CD4-positive, CD25-positive, alpha-beta regulatory T cell (primary cell): ENCODE measurements at regions not wholly inside any gene's neighbourhood (a gene's known extent, or its start where the extent isn't known, plus 50 kb on each side); places are given as distances from the start of the nearest gene placed in this dataset.

Source experiments
- ATAC-seq, 2 donors: fragments of 150-1000 bp; cut with Tn5 transposase; one replicate each; pipeline ENCODE4 v1.10.0; 2021; ENCODE audit warnings: low read depth in 2 of 2, moderate number of reproducible peaks in 2 of 2, moderate library complexity in 1 of 2
- DNase-seq, 3 donors: peaks; one replicate each; pipeline versions ENCODE4 v3.0.0 to v3.0.0-alpha.2; 2012 to 2022; ENCODE audit warnings: mixed read lengths in 1 of 3
- H3K27ac ChIP-seq: one replicate; pipeline ENCODE4 v1.7.0; 2013; ENCODE audit warnings: mild to moderate bottlenecking, low read length; ENCODE audit not compliant: insufficient read depth, poor library complexity, severe bottlenecking
- H3K27me3 ChIP-seq: one replicate; pipeline ENCODE4 v1.7.0; 2013; ENCODE audit warnings: low read length; ENCODE audit not compliant: control insufficient read depth, insufficient read depth
- H3K36me3 ChIP-seq: one replicate; pipeline ENCODE4 v1.7.0; 2013; ENCODE audit warnings: mild to moderate bottlenecking, low read length, moderate library complexity; ENCODE audit not compliant: control insufficient read depth, insufficient read depth
- H3K4me1 ChIP-seq: 2 replicates; pipeline ENCODE4 v1.7.0; 2013; ENCODE audit warnings: mild to moderate bottlenecking, low read length; ENCODE audit not compliant: insufficient read depth, control insufficient read depth, poor library complexity, severe bottlenecking
- H3K4me3 ChIP-seq: one replicate; pipeline ENCODE4 v1.7.0; 2013; ENCODE audit warnings: low read depth, mild to moderate bottlenecking, low read length, moderate library complexity
- H3K9me3 ChIP-seq, 2 experiments: 1 replicate in 1 of 2; 2 replicates in 1 of 2; pipeline ENCODE4 v1.7.0; 2013; ENCODE audit warnings: low read length in 2 of 2, mild to moderate bottlenecking in 1 of 2, moderate library complexity in 1 of 2; ENCODE audit not compliant: control insufficient read depth in 2 of 2
- H3K27ac Mint-ChIP-seq, 3 donors: one replicate each; pipeline ENCODE4 v1.8.0; 2020 to 2022; ENCODE audit warnings: mild to moderate bottlenecking in 3 of 3, mixed read lengths in 3 of 3, moderate library complexity in 2 of 3
- H3K27me3 Mint-ChIP-seq: one replicate; pipeline ENCODE4 v1.8.0; 2022; ENCODE audit warnings: mild to moderate bottlenecking, mixed read lengths
- H3K36me3 Mint-ChIP-seq: one replicate; pipeline ENCODE4 v1.8.0; 2020; ENCODE audit warnings: mixed read lengths
- H3K4me1 Mint-ChIP-seq, 4 donors: one replicate each; pipeline ENCODE4 v1.8.0; 2020 to 2022; ENCODE audit warnings: mixed read lengths in 4 of 4, mild to moderate bottlenecking in 1 of 4
- H3K4me3 Mint-ChIP-seq, 4 donors: one replicate each; pipeline ENCODE4 v1.8.0; 2020 to 2022; ENCODE audit warnings: mild to moderate bottlenecking in 4 of 4, mixed read lengths in 4 of 4, moderate library complexity in 3 of 4
- H3K9me3 Mint-ChIP-seq, 7 donors: one replicate each; pipeline ENCODE4 v1.8.0; 2020 to 2022; ENCODE audit warnings: mixed read lengths in 7 of 7, mild to moderate bottlenecking in 3 of 7, moderate library complexity in 2 of 7

- Mint-ChIP-seq H3K4me3 (no peak overlapping the region), H3K27ac (no peak overlapping the region), H3K9me3 (peaks cover 0 to 33% (median 2%) of the 10 kb centered on the region in 7 donors), H3K4me1 (no peaks in the 10 kb centered on the region), H3K27me3 (no peaks in the 10 kb centered on the region), H3K36me3 (no peaks in the 10 kb centered on the region)
- Histone ChIP-seq H3K9me3 (no peaks in the 10 kb centered on the region), H3K4me3 (no peak overlapping the region), H3K4me1 (no peaks in the 10 kb centered on the region), H3K27me3 (no peaks in the 10 kb centered on the region), H3K36me3 (no peaks in the 10 kb centered on the region), H3K27ac (no peak overlapping the region)
- ATAC-seq (no peak), DNase-seq (no peak)
These were observed 2204.5 kb downstream of the ARAP2 start for GRCh38 chr4:34039766-34040165.

DNA sequence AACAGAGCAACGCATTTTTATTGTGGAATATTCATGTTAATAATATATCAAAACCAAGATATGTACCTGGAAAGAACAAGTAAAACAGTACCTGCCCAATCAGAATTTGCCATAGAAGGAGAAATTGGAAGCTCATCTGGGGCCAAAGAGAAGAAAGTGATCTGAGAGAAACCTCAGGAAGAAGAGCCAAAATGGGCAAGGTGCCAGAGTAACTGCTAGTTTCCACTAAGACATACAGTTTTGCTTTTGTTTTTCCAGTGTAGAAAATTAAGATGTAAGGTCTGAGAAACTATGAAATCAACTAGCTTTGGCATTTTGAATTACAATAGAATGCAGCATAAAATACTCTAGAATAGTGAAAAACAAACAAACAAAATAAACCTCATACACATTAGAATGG, 2201.2 kb downstream of the ARAP2 start:
- no peak for ATAC-seq
- Mint-ChIP-seq H3K4me3 (no peak overlapping the region), H3K27ac (no peak overlapping the region), H3K4me1 (no peaks in the 10 kb centered on the region), H3K27me3 (no peaks in the 10 kb centered on the region), H3K36me3 (no peaks in the 10 kb centered on the region), H3K9me3 (peaks cover 0 to 32% (median 2%) of the 10 kb centered on the region in 7 donors)
- no peak overlapping the region for H3K4me3 ChIP-seq
- no peak for DNase-seq
- no peaks in the 10 kb centered on the region for H3K27me3 ChIP-seq
- no peaks in the 10 kb centered on the region for H3K9me3 ChIP-seq
- no peaks in the 10 kb centered on the region for H3K36me3 ChIP-seq
- H3K27ac ChIP-seq: no peak overlapping the region
- H3K4me1 ChIP-seq: no peaks in the 10 kb centered on the region

DNA sequence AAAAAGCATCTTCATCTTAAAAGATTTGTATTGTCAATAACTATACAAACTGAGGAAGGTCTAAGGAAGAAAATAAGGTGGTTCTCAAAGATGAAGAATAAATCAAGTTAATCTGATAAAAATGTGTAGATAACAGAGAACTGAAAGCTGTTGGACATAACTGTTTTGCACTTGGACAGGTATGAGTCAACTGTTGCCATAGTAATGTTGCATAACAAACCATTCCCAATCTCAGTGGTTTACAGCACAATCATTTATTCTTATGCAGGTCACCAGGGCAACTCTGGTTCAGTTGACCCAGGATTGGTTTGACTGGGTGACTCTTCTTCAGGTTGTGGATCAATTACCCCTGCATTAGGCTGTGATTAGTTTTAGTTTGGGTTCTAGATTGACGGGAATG, 2197.7 kb downstream of the ARAP2 start:
- no peaks in the 10 kb centered on the region for H3K4me1 Mint-ChIP-seq
- Histone ChIP-seq H3K27ac (no peak overlapping the region), H3K27me3 (no peaks in the 10 kb centered on the region), H3K36me3 (no peaks in the 10 kb centered on the region), H3K4me3 (no peak overlapping the region), H3K4me1 (no peaks in the 10 kb centered on the region), H3K9me3 (no peaks in the 10 kb centered on the region)
- H3K4me3 Mint-ChIP-seq: no peak overlapping the region
- H3K9me3 Mint-ChIP-seq: peaks cover 0 to 32% (median 2%) of the 10 kb centered on the region in 7 donors
- no peak for ATAC-seq
- H3K27me3 Mint-ChIP-seq: no peaks in the 10 kb centered on the region
- no peak overlapping the region for H3K27ac Mint-ChIP-seq
- DNase-seq: no peak
- H3K36me3 Mint-ChIP-seq: no peaks in the 10 kb centered on the region

GRCh38 chr4:34047363-34047762, 2197.0 kb downstream of the ARAP2 start:
- Mint-ChIP-seq H3K27ac (no peak overlapping the region), H3K4me3 (no peak overlapping the region), H3K4me1 (no peaks in the 10 kb centered on the region), H3K9me3 (peaks cover 0 to 25% (median 2%) of the 10 kb centered on the region in 7 donors), H3K36me3 (no peaks in the 10 kb centered on the region), H3K27me3 (no peaks in the 10 kb centered on the region)
- no peaks in the 10 kb centered on the region for H3K36me3 ChIP-seq
- H3K27me3 ChIP-seq: no peaks in the 10 kb centered on the region
- H3K27ac ChIP-seq: no peak overlapping the region
- no peak for DNase-seq
- no peak for ATAC-seq
- no peaks in the 10 kb centered on the region for H3K9me3 ChIP-seq
- no peaks in the 10 kb centered on the region for H3K4me1 ChIP-seq
- H3K4me3 ChIP-seq: no peak overlapping the region

- Histone ChIP-seq H3K27me3 (no peaks in the 10 kb centered on the region), H3K4me1 (no peaks in the 10 kb centered on the region), H3K4me3 (no peak overlapping the region), H3K27ac (no peak overlapping the region), H3K9me3 (peaks cover 7 to 10% of the 10 kb centered on the region in 2 experiments), H3K36me3 (no peaks in the 10 kb centered on the region)
- DNase-seq (no peak), ATAC-seq (no peak)
- Mint-ChIP-seq H3K4me1 (no peaks in the 10 kb centered on the region), H3K27ac (no peak overlapping the region), H3K36me3 (no peaks in the 10 kb centered on the region), H3K4me3 (no peak overlapping the region), H3K27me3 (no peaks in the 10 kb centered on the region), H3K9me3 (peaks cover under 1 to 6% (median 4%) of the 10 kb centered on the region in 7 donors)
These were observed 2178.2 kb downstream of the ARAP2 start for GRCh38 chr4:34066126-34066525.

GRCh38 chr4:34091451-34091850, 2152.9 kb downstream of the ARAP2 start:
- ATAC-seq: no peak
- H3K4me3 Mint-ChIP-seq: no peak overlapping the region
- H3K4me1 Mint-ChIP-seq: no peaks in the 10 kb centered on the region
- no peak overlapping the region for H3K4me3 ChIP-seq
- no peaks in the 10 kb centered on the region for H3K27me3 Mint-ChIP-seq
- no peak overlapping the region for H3K27ac Mint-ChIP-seq
- no peak for DNase-seq
- H3K36me3 Mint-ChIP-seq: no peaks in the 10 kb centered on the region
- H3K9me3 Mint-ChIP-seq: peaks cover 0 to 9% (median 7%) of the 10 kb centered on the region in 7 donors
- H3K27ac ChIP-seq: no peak overlapping the region
- no peaks in the 10 kb centered on the region for H3K27me3 ChIP-seq
- H3K9me3 ChIP-seq: peaks cover 0 to 2% of the 10 kb centered on the region in 2 experiments
- no peaks in the 10 kb centered on the region for H3K4me1 ChIP-seq
- no peaks in the 10 kb centered on the region for H3K36me3 ChIP-seq

- Mint-ChIP-seq H3K4me3 (no peak overlapping the region), H3K36me3 (no peaks in the 10 kb centered on the region), H3K27me3 (no peaks in the 10 kb centered on the region), H3K27ac (no peak overlapping the region), H3K4me1 (no peaks in the 10 kb centered on the region), H3K9me3 (peaks cover 0 to 13% (median 5%) of the 10 kb centered on the region in 7 donors)
- no peak for DNase-seq
- H3K27me3 ChIP-seq: no peaks in the 10 kb centered on the region
- H3K36me3 ChIP-seq: no peaks in the 10 kb centered on the region
- ATAC-seq: no peak
- peaks cover 0 to 6% of the 10 kb centered on the region in 2 experiments for H3K9me3 ChIP-seq
- H3K4me1 ChIP-seq: no peaks in the 10 kb centered on the region
- H3K27ac ChIP-seq: no peak overlapping the region
- no peak overlapping the region for H3K4me3 ChIP-seq
These were observed 2150.2 kb downstream of the ARAP2 start for GRCh38 chr4:34094114-34094513.

DNA sequence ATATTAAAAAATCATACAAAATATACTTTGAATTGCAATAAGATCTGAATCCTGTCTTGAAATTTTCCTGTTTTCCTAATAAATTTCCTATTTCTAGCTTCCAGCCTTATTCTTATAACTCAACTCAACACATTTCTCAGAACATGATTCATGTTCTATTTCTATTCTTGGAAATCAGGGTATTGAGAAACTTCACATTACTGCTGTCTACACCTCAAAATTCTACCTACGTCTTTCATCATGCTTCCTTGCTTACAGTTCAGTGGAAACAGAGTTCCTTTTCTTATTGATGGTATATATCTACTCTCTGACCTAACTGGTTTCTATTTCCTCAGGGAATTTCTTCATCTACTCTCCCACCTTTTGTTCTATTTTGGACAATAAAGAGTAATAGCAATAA, 2139.0 kb downstream of the ARAP2 start:
- ATAC-seq (no peak), DNase-seq (no peak)
- H3K9me3 Mint-ChIP-seq: peaks cover 0 to 22% (median 7%) of the 10 kb centered on the region in 7 donors
- H3K27me3 ChIP-seq: no peaks in the 10 kb centered on the region
- H3K36me3 Mint-ChIP-seq: no peaks in the 10 kb centered on the region
- no peak overlapping the region for H3K27ac ChIP-seq
- no peaks in the 10 kb centered on the region for H3K4me1 ChIP-seq
- no peaks in the 10 kb centered on the region for H3K9me3 ChIP-seq
- H3K27me3 Mint-ChIP-seq: no peaks in the 10 kb centered on the region
- H3K4me1 Mint-ChIP-seq: no peaks in the 10 kb centered on the region
- H3K4me3 Mint-ChIP-seq: no peak overlapping the region
- no peak overlapping the region for H3K27ac Mint-ChIP-seq
- H3K36me3 ChIP-seq: no peaks in the 10 kb centered on the region
- no peak overlapping the region for H3K4me3 ChIP-seq
